ENCODE measurements at regions not wholly inside any gene's neighbourhood (a gene's known extent, or its start where the extent isn't known, plus 50 kb on each side); places are given as distances from the start of the nearest gene placed in this dataset.

DNA sequence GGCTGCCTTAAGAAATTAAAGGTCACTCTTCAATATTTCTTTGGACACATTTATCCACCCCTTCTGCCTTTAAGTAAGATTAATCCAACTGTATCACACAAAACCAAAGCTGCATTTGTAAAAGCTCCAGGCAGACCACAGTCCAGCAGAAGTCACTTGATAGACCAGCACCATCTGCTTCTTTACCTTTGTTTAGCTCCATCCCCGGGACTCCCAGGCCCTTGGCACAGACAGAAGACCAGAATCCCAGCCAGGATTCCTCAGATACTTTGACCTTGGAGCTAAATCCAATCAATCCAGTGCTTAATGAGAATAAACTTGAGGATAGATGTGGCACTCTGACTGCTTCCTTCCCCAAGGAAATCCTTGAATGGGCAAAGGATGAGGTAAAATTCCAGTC, 333.1 kb upstream of the RASGEF1B start:
- H4K20me1 ChIP-seq (ENCODE audit: insufficient read depth, low read length) = no peaks in the 10 kb centered on the region
- H2AFZ ChIP-seq (ENCODE audit: low read length) = no peak overlapping the region
- H3K36me3 ChIP-seq (ENCODE audit: insufficient read depth, low read length) = no peaks in the 10 kb centered on the region
- H3K27me3 ChIP-seq (ENCODE audit: insufficient read depth, low read length) = no peaks in the 10 kb centered on the region
- no peak overlapping the region for H3K4me2 ChIP-seq (ENCODE audit: low read length)
- no peak overlapping the region for H3K4me3 ChIP-seq (ENCODE audit: low read depth, low read length, poor library complexity, severe bottlenecking)
- H3K9ac ChIP-seq (ENCODE audit: low read length) = no peak overlapping the region
- no peaks in the 10 kb centered on the region for H3K9me3 ChIP-seq (ENCODE audit: low read length)
- no peaks in the 10 kb centered on the region for H3F3A ChIP-seq (ENCODE audit: insufficient read depth, low read length)
- no peaks in the 10 kb centered on the region for H3K79me2 ChIP-seq (ENCODE audit: insufficient read depth, low read length)
- H3K4me1 ChIP-seq (ENCODE audit: insufficient read depth, low read length, severe bottlenecking) = no peaks in the 10 kb centered on the region
- no peak overlapping the region for H3K27ac ChIP-seq (ENCODE audit: low read depth, low read length, poor library complexity, severe bottlenecking)
- TF ChIP-seq EZH2 (IDR thresholded peaks at IDR 0.05; ENCODE audit: borderline replicate concordance, low read length) = no peak
- TF ChIP-seq, protein P1, sequence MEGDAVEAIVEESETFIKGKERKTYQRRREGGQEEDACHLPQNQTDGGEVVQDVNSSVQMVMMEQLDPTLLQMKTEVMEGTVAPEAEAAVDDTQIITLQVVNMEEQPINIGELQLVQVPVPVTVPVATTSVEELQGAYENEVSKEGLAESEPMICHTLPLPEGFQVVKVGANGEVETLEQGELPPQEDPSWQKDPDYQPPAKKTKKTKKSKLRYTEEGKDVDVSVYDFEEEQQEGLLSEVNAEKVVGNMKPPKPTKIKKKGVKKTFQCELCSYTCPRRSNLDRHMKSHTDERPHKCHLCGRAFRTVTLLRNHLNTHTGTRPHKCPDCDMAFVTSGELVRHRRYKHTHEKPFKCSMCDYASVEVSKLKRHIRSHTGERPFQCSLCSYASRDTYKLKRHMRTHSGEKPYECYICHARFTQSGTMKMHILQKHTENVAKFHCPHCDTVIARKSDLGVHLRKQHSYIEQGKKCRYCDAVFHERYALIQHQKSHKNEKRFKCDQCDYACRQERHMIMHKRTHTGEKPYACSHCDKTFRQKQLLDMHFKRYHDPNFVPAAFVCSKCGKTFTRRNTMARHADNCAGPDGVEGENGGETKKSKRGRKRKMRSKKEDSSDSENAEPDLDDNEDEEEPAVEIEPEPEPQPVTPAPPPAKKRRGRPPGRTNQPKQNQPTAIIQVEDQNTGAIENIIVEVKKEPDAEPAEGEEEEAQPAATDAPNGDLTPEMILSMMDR (IDR thresholded peaks at IDR 0.05; ENCODE audit: low read length) = no peak
- no peaks in the 10 kb centered on the region for H3K9me2 ChIP-seq (ENCODE audit: low read depth, low read length)

DNA sequence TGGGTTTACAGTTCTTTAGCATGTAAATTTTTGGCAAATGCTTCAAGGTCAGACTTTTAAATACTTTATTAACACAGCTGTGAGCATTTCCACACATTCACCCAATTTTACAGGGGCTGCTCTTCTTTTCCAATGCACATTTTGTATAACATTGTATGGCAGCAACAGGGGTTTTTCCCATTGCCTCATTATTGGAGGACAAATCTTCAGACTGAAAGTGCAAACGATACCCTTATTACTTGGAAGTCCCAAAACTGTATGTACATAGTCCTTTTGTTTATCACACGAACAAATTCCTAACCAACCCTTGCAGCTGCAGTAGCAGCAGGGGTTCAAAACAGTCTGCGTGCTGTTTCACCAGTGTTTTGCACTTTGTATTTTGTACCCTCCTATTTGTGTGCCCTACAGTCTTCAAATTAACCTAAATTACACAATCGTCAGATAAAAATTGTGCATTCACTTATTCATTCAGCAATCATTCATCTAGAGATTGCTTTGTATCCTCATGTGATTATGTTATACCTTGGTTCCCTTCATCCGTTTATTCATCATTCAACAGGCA, 330.7 kb upstream of the RASGEF1B start:
- Histone ChIP-seq H3F3A (ENCODE audit: insufficient read depth, low read length) (no peaks in the 10 kb centered on the region), H3K4me3 (ENCODE audit: low read depth, low read length, poor library complexity, severe bottlenecking) (no peak overlapping the region), H3K79me2 (ENCODE audit: insufficient read depth, low read length) (no peaks in the 10 kb centered on the region), H3K27me3 (ENCODE audit: insufficient read depth, low read length) (no peaks in the 10 kb centered on the region), H3K27ac (ENCODE audit: low read depth, low read length, poor library complexity, severe bottlenecking) (no peak overlapping the region), H3K9ac (ENCODE audit: low read length) (no peak overlapping the region), H3K9me2 (ENCODE audit: low read depth, low read length) (no peaks in the 10 kb centered on the region), H3K4me2 (ENCODE audit: low read length) (no peak overlapping the region), H4K20me1 (ENCODE audit: insufficient read depth, low read length) (no peaks in the 10 kb centered on the region), H3K36me3 (ENCODE audit: insufficient read depth, low read length) (no peaks in the 10 kb centered on the region), H3K4me1 (ENCODE audit: insufficient read depth, low read length, severe bottlenecking) (no peaks in the 10 kb centered on the region), H2AFZ (ENCODE audit: low read length) (no peak overlapping the region), H3K9me3 (ENCODE audit: low read length) (no peaks in the 10 kb centered on the region)
- TF ChIP-seq, protein P1 (IDR thresholded peaks at IDR 0.05; ENCODE audit: low read length) = no peak
- TF ChIP-seq EZH2 (IDR thresholded peaks at IDR 0.05; ENCODE audit: borderline replicate concordance, low read length) = no peak

DNA sequence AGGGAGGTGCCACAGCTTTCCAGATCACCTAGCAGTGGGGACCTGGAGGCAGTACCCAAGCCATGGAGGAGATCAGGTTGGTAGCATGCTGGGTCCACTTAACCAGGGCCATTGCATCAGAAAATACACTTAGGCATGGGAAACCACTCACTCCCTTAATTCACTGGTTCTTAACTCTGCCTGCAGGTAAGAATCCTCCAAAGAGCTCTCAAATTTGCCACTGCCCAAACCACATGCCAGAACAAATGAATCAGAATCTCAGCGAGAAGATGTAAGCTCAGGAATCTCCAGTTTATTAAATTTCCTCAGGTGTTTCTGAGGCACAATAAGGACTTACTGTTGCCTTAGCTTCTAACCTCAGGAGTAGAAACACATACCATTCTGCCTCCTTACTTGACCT, 327.7 kb upstream of the RASGEF1B start:
- no peaks in the 10 kb centered on the region for H3K9me2 ChIP-seq (ENCODE audit: low read depth, low read length)
- no peak overlapping the region for H2AFZ ChIP-seq (ENCODE audit: low read length)
- no peaks in the 10 kb centered on the region for H3K4me1 ChIP-seq (ENCODE audit: insufficient read depth, low read length, severe bottlenecking)
- H3K27me3 ChIP-seq (ENCODE audit: insufficient read depth, low read length) = no peaks in the 10 kb centered on the region
- H3F3A ChIP-seq (ENCODE audit: insufficient read depth, low read length) = no peaks in the 10 kb centered on the region
- H4K20me1 ChIP-seq (ENCODE audit: insufficient read depth, low read length) = no peaks in the 10 kb centered on the region
- no peaks in the 10 kb centered on the region for H3K36me3 ChIP-seq (ENCODE audit: insufficient read depth, low read length)
- no peak overlapping the region for H3K4me2 ChIP-seq (ENCODE audit: low read length)
- no peaks in the 10 kb centered on the region for H3K9me3 ChIP-seq (ENCODE audit: low read length)
- TF ChIP-seq, protein P1 (IDR thresholded peaks at IDR 0.05; ENCODE audit: low read length) = no peak
- no peak for TF ChIP-seq EZH2 (IDR thresholded peaks at IDR 0.05; ENCODE audit: borderline replicate concordance, low read length)
- no peak overlapping the region for H3K27ac ChIP-seq (ENCODE audit: low read depth, low read length, poor library complexity, severe bottlenecking)
- no peak overlapping the region for H3K9ac ChIP-seq (ENCODE audit: low read length)
- H3K79me2 ChIP-seq (ENCODE audit: insufficient read depth, low read length) = no peaks in the 10 kb centered on the region
- H3K4me3 ChIP-seq (ENCODE audit: low read depth, low read length, poor library complexity, severe bottlenecking) = no peak overlapping the region

Measured in OCI-LY1 (cell line).